Activated CD8-positive, alpha-beta memory T cell treated with anti-CD3 and anti-CD28 coated beads for 36 hours (primary cell): ENCODE measurements at regions not wholly inside any gene's neighbourhood (a gene's known extent, or its start where the extent isn't known, plus 50 kb on each side); places are given as distances from the start of the nearest gene placed in this dataset.

Experiments used
- CTCF ChIA-PET: fragments of 350-600 bp; sonication (Branson Sonifier 250); formaldehyde crosslinking; loops from one replicate; lab custom pipeline; 2021; ENCODE audit warnings: antibody characterized with exemption; lab: Charles Lee
- POLR2A ChIA-PET: fragments of 350-600 bp; sonication (Branson Sonifier 250); formaldehyde crosslinking; loops from one replicate; lab custom pipeline; 2021; ENCODE audit warnings: antibody characterized with exemption; lab: Charles Lee

DNA sequence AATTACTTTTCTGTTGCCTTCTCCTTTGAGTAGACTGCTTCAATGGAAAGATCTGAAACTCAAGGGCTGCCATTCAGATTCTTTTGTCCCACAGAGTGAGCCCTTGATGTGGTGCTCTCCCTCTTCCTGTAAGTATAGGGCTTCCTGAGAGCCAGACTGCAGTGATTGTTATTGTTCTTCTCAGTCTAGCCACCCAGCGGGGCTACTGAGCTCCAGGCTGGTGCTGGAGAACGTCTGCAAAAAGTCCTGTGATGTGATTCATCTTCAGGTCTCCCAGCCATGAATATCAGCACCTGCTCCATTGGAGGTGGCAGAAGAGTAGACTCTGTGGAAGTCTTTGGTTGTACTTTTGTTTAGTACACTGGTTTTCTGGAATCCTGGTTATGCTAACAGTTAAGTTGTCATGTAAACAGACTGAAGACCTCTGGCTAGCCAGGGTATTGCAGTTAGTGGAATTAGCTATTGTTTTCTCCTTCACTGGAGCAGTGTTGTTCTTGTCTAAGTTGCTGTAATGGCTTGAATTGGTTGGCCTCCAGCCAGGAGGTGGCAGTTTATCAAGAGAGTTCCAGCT is 240.9 kb downstream of the COL12A1 start:
- ChIA-PET CTCF (no interaction called here), POLR2A (no interaction called here)

- POLR2A ChIA-PET = no interaction called here
Measured at GRCh38 chr6:74956559-74957428, 249.1 kb downstream of the COL12A1 start.

DNA sequence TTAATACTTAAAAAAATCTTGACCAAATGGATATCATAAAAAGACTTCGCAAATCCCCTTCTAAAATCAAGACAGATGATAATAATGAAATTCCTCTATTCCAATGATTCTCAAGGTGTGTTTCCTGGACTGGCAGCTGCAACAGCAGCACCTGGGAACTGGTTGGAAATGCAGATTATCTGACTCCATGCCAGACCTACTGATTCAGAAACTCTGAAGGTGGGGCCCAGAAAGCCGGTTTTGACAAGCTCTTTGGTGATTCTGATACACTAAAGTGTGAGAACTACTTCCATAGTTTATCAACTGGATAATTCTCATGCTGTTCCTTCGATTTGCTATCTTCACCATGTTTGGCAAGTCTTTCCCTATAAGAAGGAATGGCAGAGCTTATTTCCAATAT is 252.1 kb downstream of the COL12A1 start:
- CTCF ChIA-PET = no interaction called here
- POLR2A ChIA-PET = no interaction called here

More at GRCh38 chr6:74956559-74957428, 249.1 kb downstream of the COL12A1 start:
- CTCF ChIA-PET = no interaction called here

DNA sequence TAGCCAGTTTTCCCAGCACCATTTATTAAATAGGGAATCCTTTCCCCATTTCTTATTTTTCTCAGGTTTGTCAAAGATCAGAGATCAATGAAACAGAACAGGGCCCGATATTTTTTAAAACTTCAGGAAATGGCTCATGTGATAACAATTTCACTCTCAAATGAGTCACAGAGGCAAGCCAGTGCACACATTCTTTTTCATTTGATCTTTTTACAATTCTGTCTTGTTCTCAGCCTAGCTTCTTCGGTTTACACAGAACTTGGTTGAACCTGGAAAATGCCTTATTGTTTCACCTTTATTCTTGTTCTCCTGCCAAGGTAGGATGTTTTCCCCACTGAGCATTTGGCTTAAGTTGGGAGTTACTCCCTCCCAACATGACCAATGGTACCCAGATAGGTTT is 258.9 kb downstream of the COL12A1 start:
- POLR2A ChIA-PET = no interaction called here
- CTCF ChIA-PET = no interaction called here

- ChIA-PET CTCF (no interaction called here), POLR2A (no interaction called here)
Measured at GRCh38 chr6:74942130-74942529, 263.7 kb downstream of the COL12A1 start.

DNA sequence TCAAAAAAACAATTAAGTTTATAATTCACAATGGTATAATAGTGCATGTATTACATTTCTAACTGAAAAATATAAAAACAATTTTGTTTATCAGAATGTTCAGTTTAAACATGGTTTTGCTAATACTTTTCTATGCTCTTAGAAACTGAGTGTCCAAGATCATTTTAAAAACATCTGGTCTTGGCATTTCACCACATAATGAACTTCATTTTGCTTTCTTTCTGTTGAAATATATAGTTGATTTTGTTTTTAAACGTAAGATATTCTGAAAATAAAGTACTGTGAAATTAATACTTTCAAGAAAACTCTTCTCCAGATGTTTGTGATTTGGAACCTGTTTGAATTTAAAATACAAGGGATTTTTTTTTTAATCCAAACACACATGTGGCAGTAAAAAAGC is 264.4 kb downstream of the COL12A1 start:
- CTCF ChIA-PET = no interaction called here

DNA sequence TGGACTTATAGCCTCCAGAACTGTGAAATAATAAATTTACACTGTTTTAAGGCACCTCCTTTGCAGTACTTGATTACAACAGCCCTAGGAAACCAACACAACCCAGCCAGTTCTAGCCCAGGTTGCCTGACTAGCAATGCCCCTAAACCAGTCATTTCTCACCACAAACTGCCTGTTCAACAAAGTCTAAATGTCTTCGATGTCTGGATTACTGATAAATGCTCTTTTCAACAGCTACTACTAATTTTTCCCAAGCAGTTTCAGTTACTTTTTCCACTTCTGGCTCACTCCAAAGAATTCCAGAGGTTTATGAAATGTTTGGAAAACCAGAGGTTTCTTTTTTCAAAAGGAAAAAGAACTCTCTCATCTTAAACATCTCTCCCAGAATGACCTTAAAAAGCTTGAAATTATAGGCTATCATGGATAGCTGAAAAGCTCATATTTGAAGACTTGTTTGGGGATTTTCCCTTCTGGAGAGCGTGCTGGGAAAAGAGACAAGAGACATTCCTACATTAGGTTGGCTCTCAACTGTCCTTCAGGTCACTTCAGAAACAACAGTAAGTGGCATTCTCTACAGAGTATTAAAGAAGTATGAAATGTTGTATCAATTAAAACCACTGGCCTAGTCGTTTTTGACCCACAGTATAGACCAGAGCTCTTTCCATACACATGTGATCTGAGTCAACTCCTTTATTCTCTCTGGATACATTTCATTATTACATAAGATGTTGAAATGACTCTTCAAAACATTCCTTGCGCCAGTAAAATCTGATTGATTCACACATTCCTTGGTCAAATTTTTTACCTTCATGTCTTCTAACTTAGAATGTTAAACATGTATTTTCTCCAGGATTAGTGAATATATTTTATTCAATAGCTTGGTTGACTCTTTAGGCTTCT is 265.9 kb downstream of the COL12A1 start:
- POLR2A ChIA-PET = no interaction called here
- CTCF ChIA-PET = no interaction called here

More for the DNA sequence above, 264.4 kb downstream of the COL12A1 start:
- POLR2A ChIA-PET = no interaction called here

DNA sequence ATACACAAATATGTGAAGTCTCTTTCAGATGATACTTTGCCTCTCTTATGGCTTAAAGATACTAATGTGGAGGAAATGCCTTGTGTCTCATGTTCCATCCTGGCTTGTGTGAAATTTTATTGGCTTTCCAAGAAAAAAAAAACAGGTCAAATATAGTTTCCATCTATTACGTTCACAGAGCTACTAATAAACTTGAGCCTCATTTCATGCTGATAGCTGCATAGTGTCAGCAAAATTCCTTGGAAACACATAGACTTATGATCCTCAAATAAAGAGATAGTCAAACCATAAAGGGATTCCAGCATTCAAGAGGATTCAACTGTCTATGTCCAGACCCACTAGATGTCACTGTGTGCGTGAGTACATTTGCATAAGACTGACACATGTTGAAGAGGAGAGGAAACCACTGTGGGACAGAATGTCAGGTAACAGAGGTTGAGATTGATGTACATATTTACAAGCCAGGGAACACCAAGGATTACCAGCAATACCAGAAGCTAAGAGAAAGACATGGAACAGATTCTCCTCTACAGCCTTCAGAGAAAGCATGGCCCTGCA is 266.6 kb downstream of the COL12A1 start:
- CTCF ChIA-PET = no interaction called here
- POLR2A ChIA-PET = no interaction called here

- POLR2A ChIA-PET = no interaction called here
- CTCF ChIA-PET = no interaction called here
Measured at GRCh38 chr6:74937936-74938335, 267.9 kb downstream of the COL12A1 start.

GRCh38 chr6:74936886-74937285 is 269.0 kb downstream of the COL12A1 start:
- ChIA-PET POLR2A (no interaction called here), CTCF (no interaction called here)

- CTCF ChIA-PET = no interaction called here
- POLR2A ChIA-PET = no interaction called here
Measured at GRCh38 chr6:74932232-74932888, 273.5 kb downstream of the COL12A1 start.

- POLR2A ChIA-PET = no interaction called here
- CTCF ChIA-PET = no interaction called here
Measured at GRCh38 chr6:74931558-74931957, 274.3 kb downstream of the COL12A1 start.

- POLR2A ChIA-PET = no interaction called here
- CTCF ChIA-PET = no interaction called here
Measured at GRCh38 chr6:74928203-74928602, 277.6 kb downstream of the COL12A1 start.

GRCh38 chr6:74927299-74927698 is 278.6 kb downstream of the COL12A1 start:
- ChIA-PET CTCF (no interaction called here), POLR2A (no interaction called here)

- ChIA-PET CTCF (no interaction called here), POLR2A (no interaction called here)
Measured at GRCh38 chr6:74925683-74926082, 280.2 kb downstream of the COL12A1 start.

GRCh38 chr6:74914888-74915287 is 291.0 kb downstream of the COL12A1 start:
- CTCF ChIA-PET = no interaction called here
- POLR2A ChIA-PET = no interaction called here

- CTCF ChIA-PET = no interaction called here
- POLR2A ChIA-PET = no interaction called here
Measured at GRCh38 chr6:74912234-74912633, 293.6 kb downstream of the COL12A1 start.

DNA sequence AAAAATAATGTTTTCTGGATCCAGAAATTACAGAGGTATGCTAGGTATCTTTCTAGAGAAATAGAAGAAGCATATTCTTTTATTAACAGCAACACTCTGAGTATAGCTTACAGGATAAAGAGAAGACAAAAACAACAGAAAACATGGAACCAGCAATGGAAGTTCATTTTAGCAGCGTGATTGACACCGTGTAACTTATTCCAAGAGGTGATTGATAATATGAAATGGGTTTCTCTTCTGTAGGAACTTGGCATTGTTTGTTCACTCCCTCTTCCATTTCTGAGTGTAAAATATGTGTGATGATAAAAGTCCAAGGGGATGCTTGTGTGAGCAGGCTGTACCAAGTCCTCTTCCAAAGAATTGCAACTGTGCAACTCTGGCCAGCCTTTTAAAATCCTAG is 303.0 kb downstream of the COL12A1 start:
- POLR2A ChIA-PET = no interaction called here

DNA sequence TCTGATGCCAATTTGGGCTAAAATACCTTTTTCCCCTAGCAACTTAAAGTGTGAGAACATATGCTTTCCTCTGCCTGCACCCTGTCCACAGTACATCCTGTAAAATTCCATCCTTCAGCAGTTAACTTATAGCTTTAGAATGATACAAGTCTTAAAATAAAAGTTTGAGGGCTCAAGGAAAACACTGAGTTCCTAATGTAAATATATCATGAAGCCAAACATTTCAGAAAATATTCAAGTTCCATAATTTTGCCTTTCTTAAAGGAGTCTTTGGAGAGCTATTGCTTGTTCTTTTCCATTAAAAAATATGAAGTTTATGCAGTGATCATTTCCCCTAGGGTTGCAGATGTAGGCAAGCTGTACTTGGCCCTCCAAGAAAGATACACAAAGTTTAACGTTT is 303.8 kb downstream of the COL12A1 start:
- CTCF ChIA-PET = no interaction called here
- POLR2A ChIA-PET = no interaction called here

More for the DNA sequence above, 303.0 kb downstream of the COL12A1 start:
- CTCF ChIA-PET = no interaction called here
